GM21786 (cell line): ENCODE measurements at regions not wholly inside any gene's neighbourhood (a gene's known extent, or its start where the extent isn't known, plus 50 kb on each side); places are given as distances from the start of the nearest gene placed in this dataset.
"Not testable (repeated sequence)": the region's sequence is repeated elsewhere in the genome, so short reads cannot be mapped to it uniquely, and the experiment has no call there.

Experiments
- ATAC-seq: cut with Tn5 transposase; IDR thresholded peaks from one replicate; pipeline ENCODE4 v1.9.1; 2021; ENCODE audit not compliant: unreplicated experiment

GRCh38 chr6:68160812-68161211, 474.3 kb upstream of the ADGRB3 start:
- ATAC-seq = not testable (repeated sequence)

GRCh38 chr6:68160348-68160747, 474.7 kb upstream of the ADGRB3 start:
- no peak for ATAC-seq

- ATAC-seq = peak; percentile 41
Observed at GRCh38 chr6:68159433-68159832, 475.6 kb upstream of the ADGRB3 start.

GRCh38 chr6:68158256-68158655, 476.8 kb upstream of the ADGRB3 start:
- ATAC-seq = peak; percentile 87

GRCh38 chr6:68144667-68145066, 490.4 kb upstream of the ADGRB3 start:
- ATAC-seq = no peak

- no peak for ATAC-seq
Observed at GRCh38 chr6:68141190-68141589, 493.9 kb upstream of the ADGRB3 start.

- no peak for ATAC-seq
Observed at GRCh38 chr6:68139130-68139529, 496.0 kb upstream of the ADGRB3 start.

GRCh38 chr6:68134796-68135195, 500.3 kb upstream of the ADGRB3 start:
- ATAC-seq = no peak

GRCh38 chr6:68128211-68128610, 506.9 kb upstream of the ADGRB3 start:
- ATAC-seq = no peak

GRCh38 chr6:68127074-68127473, 508.0 kb upstream of the ADGRB3 start:
- no peak for ATAC-seq

GRCh38 chr6:68126089-68126749, 508.9 kb upstream of the ADGRB3 start:
- ATAC-seq = peak; percentile 94

GRCh38 chr6:68122975-68123374, 512.1 kb upstream of the ADGRB3 start:
- ATAC-seq = not testable (repeated sequence)

- ATAC-seq = no peak
Observed at GRCh38 chr6:68122032-68122431, 513.0 kb upstream of the ADGRB3 start.

- not testable (repeated sequence) for ATAC-seq
Observed at GRCh38 chr6:68120954-68121353, 514.1 kb upstream of the ADGRB3 start.

GRCh38 chr6:68114463-68115047, 520.5 kb upstream of the ADGRB3 start:
- ATAC-seq = no peak

GRCh38 chr6:68108233-68108835, 526.7 kb upstream of the ADGRB3 start:
- peak; percentile 90 for ATAC-seq

- peak; percentile 92 for ATAC-seq
Observed at GRCh38 chr6:68094070-68094469, 541.0 kb upstream of the ADGRB3 start.

- ATAC-seq = peak; percentile 95
Observed at GRCh38 chr6:68087399-68088133, 547.5 kb upstream of the ADGRB3 start.

GRCh38 chr6:68086199-68086598, 548.9 kb upstream of the ADGRB3 start:
- ATAC-seq = no peak

- ATAC-seq = not testable (repeated sequence)
Observed at GRCh38 chr6:68085599-68085998, 549.5 kb upstream of the ADGRB3 start.

GRCh38 chr6:68082086-68082485, 553.0 kb upstream of the ADGRB3 start:
- ATAC-seq = no peak

- ATAC-seq = no peak
Observed at GRCh38 chr6:68080074-68080473, 555.0 kb upstream of the ADGRB3 start.
